Breast epithelium (tissue), 4 donors: ENCODE measurements at regions not wholly inside any gene's neighbourhood (a gene's known extent, or its start where the extent isn't known, plus 50 kb on each side); places are given as distances from the start of the nearest gene placed in this dataset.
"Not testable (repeated sequence)": the region's sequence is repeated elsewhere in the genome, so short reads cannot be mapped to it uniquely, and the experiment has no call there.

Experiments
- DNase-seq, 2 donors: peaks; one replicate each; pipeline ENCODE4 v3.0.0-alpha.2; 2019; ENCODE audit warnings: low spot score in 2 of 2
- H3K27ac ChIP-seq, 2 donors: fragments of 200-600 bp; sonication (generic) in 1 of 2; one replicate each; pipeline ENCODE4 v1.5.1; 2016 to 2019; ENCODE audit warnings: mild to moderate bottlenecking in 1 of 2
- H3K27me3 ChIP-seq, 2 donors: fragments of 200-600 bp; sonication (generic) in 1 of 2; one replicate each; pipeline versions ENCODE4 v1.5.1 to v1.6.0; 2017 to 2019; ENCODE audit warnings: control low read depth in 1 of 2, mild to moderate bottlenecking in 1 of 2
- H3K36me3 ChIP-seq: fragments of 200-600 bp; one replicate; pipeline ENCODE4 v1.5.1; 2019
- H3K4me1 ChIP-seq, 2 donors: fragments of 200-600 bp; sonication (generic); one replicate each; pipeline ENCODE4 v1.5.1; 2016 to 2019; ENCODE audit warnings: control low read depth in 1 of 2
- H3K4me3 ChIP-seq, 3 donors: fragments of 200-600 bp; sonication (generic); 1 replicate in 2 of 3; 2 replicates in 1 of 3; pipeline ENCODE4 v1.5.1; 2016 to 2019; ENCODE audit warnings: mild to moderate bottlenecking in 3 of 3, moderate library complexity in 2 of 3
- H3K9me3 ChIP-seq, 2 donors: fragments of 200-600 bp; sonication (generic) in 1 of 2; one replicate each; pipeline ENCODE4 v1.5.1; 2016 to 2019; ENCODE audit warnings: control low read depth in 1 of 2
- POLR2A ChIP-seq: fragments of 450-650 bp; IDR thresholded peaks from one replicate; pipeline ENCODE4 v1.6.1; 2016; ENCODE audit warnings: antibody characterized with exemption, mild to moderate bottlenecking, moderate library complexity
- POLR2AphosphoS5 ChIP-seq, 3 donors: sonication (generic); formaldehyde crosslinking; IDR thresholded peaks; one replicate each; pipeline ENCODE4 v1.6.1; 2017; ENCODE audit warnings: antibody characterized with exemption in 3 of 3
- intact Hi-C: fragments of 100-400 bp; cut with DNase I; formaldehyde crosslinking; loops from one replicate; pipeline ENCODE4 v1.15.1; 2023; ENCODE audit warnings: low total_unique reads
- TF ChIP-seq, protein P1 (sequence below), 3 donors: fragments of 450-650 bp; IDR thresholded peaks; one replicate each; pipeline ENCODE4 v1.5.1; 2016 to 2017; ENCODE audit warnings: antibody characterized with exemption in 3 of 3, mild to moderate bottlenecking in 3 of 3, moderate library complexity in 3 of 3

DNA sequence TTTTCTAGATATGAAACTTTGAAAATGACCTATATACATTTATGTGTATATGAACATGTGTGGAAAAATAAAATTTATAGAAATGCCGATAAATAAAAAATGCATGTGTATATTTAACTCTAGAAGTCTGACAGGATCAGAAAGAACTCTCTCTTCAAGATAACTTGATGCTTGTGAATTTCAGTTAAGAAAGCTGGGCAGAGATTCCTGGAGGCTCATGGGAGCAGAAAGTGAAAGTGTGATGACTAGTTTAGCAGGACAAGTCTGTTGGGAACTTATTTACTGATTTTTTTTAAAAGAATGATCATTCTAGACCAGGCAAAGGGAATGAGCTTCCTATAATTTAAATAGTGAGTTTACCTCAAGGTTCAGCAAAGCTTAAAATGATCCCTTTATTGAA is 81.5 kb upstream of the KCNAB1 start:
- no peak for DNase-seq
- Histone ChIP-seq H3K9me3 (no peaks in the 10 kb centered on the region), H3K4me3 (no peak overlapping the region), H3K27ac (no peak overlapping the region), H3K27me3 (no peaks in the 10 kb centered on the region), H3K4me1 (no peaks in the 10 kb centered on the region), H3K36me3 (no peaks in the 10 kb centered on the region)
- no peak for TF ChIP-seq POLR2AphosphoS5 (IDR thresholded peaks at IDR 0.05)
- TF ChIP-seq POLR2A, result no peak
- TF ChIP-seq, protein P1, sequence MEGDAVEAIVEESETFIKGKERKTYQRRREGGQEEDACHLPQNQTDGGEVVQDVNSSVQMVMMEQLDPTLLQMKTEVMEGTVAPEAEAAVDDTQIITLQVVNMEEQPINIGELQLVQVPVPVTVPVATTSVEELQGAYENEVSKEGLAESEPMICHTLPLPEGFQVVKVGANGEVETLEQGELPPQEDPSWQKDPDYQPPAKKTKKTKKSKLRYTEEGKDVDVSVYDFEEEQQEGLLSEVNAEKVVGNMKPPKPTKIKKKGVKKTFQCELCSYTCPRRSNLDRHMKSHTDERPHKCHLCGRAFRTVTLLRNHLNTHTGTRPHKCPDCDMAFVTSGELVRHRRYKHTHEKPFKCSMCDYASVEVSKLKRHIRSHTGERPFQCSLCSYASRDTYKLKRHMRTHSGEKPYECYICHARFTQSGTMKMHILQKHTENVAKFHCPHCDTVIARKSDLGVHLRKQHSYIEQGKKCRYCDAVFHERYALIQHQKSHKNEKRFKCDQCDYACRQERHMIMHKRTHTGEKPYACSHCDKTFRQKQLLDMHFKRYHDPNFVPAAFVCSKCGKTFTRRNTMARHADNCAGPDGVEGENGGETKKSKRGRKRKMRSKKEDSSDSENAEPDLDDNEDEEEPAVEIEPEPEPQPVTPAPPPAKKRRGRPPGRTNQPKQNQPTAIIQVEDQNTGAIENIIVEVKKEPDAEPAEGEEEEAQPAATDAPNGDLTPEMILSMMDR (IDR thresholded peaks at IDR 0.05), result no peak
- intact Hi-C loops, result no loop called here

DNA sequence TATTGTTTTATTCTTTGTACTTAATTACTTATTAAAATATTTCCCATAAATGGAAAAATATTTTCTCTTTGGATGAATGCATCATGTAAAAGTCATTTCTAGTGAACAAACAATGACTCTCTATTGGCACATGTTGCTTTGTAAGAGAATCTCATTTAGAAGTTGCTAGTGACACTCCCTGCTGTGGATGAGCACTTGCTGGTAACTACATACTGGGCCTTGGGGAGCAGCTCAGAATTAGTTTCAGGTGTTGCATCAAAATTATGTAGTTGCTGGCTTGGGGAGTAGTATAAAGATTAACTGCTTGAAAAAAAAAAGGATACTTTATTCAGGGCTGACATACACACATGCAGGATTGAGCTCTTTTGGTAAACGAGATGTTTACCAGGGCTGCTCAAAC is 80.3 kb upstream of the KCNAB1 start:
- TF ChIP-seq, protein P1 (IDR thresholded peaks at IDR 0.05), result no peak
- TF ChIP-seq POLR2AphosphoS5 (IDR thresholded peaks at IDR 0.05), result no peak
- TF ChIP-seq POLR2A, result no peak
- H3K4me3 ChIP-seq, result no peak overlapping the region
- H3K36me3 ChIP-seq, result no peaks in the 10 kb centered on the region
- no peaks in the 10 kb centered on the region for H3K4me1 ChIP-seq
- H3K9me3 ChIP-seq, result no peaks in the 10 kb centered on the region
- DNase-seq, result no peak
- intact Hi-C loops, result no loop called here
- H3K27me3 ChIP-seq, result no peaks in the 10 kb centered on the region
- H3K27ac ChIP-seq, result no peak overlapping the region

DNA sequence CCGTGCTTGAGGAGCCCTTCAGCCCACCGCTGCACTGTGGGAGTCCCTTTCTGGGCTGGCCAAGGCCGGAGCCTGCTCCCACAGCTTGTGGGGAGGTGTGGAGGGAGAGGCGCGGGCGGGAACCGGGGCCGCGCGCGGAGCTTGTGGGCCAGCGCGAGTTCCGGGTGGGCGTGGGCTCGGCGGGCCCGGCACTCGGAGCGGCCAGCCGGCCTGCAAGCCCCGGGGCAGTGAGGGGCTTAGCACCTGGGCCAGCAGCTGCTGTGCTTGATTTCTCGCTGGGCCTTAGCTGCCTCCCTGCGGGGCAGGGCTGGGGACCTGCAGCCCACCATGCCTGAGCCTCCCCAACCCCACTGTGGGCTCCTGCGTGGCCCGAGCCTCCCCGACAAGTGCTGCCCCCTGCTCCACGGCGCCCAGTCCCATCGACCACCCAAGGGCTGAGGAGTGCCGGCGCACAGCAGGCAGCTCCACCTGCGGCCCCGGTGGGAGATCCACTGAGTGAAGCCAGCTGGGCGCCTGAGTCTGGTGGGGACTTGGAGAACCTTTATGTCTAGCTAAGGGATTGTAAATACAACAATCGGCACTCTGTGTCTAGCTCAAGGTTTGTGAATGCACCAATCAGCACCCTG is 79.0 kb upstream of the KCNAB1 start:
- intact Hi-C loops, H3K27me3 ChIP-seq, H3K36me3 ChIP-seq: not testable (repeated sequence)

DNA sequence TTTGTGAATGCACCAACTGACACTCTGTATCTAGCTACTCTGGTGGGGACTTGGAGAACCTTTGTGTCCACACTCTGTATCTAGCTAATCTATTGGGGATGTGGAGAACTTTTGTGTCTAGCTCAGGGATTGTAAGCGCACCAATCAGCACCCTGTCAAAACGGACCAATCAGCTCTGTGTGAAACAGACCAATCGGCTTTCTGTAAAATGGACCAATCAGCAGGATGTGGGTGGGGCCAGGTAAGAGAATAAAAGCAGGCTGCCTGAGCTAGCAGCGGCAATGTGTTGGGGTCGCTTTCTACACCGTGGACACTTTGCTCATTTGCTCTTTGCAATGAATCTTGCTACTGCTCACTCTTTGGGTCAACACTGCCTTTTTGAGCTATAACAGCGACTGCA is 78.5 kb upstream of the KCNAB1 start:
- H3K9me3 ChIP-seq, H3K27ac ChIP-seq: not testable (repeated sequence)

More for the DNA sequence above, 79.0 kb upstream of the KCNAB1 start:
- not testable (repeated sequence) for H3K4me3 ChIP-seq, H3K9me3 ChIP-seq, H3K4me1 ChIP-seq, H3K27ac ChIP-seq, DNase-seq

DNA sequence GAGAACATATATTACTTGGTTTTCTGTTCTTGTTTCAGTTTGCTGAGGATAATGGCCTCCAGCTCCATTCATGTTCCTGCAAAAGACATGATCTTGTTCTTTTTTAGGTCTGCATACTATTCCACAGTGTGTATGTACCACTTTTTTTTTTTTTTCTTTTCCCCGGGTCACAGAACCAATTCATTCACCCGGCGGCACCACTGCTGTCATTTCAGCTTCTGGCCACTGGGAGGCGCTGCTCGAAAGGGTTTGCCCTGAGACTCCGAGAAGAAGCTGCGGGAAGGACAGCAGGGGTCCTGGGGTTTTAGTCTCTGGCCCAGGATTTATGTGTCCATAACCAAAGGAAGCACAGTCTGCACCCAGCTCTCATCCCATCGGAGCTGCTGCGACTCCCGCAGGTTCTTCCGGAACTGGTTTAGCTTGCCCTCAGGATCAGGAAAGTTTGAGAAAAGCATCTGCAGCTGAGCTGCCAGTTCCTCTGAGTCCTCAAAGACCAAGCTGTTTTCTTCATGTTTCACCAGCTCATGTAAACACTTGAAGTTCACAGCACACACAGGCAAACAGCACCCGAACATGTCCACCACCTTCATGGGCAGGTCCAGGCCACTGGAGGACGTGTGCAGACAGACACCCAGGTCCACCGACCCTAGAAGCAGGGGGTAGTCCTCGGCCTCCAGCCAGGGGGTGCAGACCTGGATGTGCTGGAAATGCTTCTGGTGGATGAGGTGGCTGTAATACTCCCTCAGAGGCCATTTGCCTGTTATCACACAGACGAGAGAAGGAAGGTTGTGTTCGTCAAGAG is 76.3 kb upstream of the KCNAB1 start:
- H3K4me1 ChIP-seq, H3K4me3 ChIP-seq, H3K36me3 ChIP-seq, DNase-seq, H3K9me3 ChIP-seq, H3K27me3 ChIP-seq, H3K27ac ChIP-seq, intact Hi-C loops: not testable (repeated sequence)
- TF ChIP-seq, protein P1 (IDR thresholded peaks at IDR 0.05), result peak in 2 of 3 donors; percentile 45 to 62

More for the DNA sequence above, 78.5 kb upstream of the KCNAB1 start:
- H3K4me3 ChIP-seq, DNase-seq, H3K4me1 ChIP-seq, H3K27me3 ChIP-seq, H3K36me3 ChIP-seq, intact Hi-C loops: not testable (repeated sequence)

DNA sequence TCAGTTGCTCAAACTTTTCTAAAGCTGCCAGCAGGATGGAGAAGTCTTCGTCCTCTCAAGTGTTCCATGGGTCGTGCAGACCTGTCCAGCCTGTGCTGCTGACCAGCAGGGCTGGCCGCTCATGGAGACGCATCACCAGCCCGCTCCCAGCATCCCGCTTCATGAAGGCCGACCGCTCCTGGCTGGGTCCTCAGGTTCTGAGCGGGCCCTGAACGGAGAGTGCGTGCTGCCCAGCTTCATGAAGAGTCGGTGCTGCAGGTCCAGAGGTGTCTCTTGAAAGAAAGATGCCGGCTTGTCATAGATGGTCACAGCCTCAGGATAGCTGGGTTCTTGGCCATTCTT is 75.8 kb upstream of the KCNAB1 start:
- no peak for TF ChIP-seq POLR2AphosphoS5 (IDR thresholded peaks at IDR 0.05)
- TF ChIP-seq, protein P1 (IDR thresholded peaks at IDR 0.05), result no peak
- no peak for TF ChIP-seq POLR2A
- Histone ChIP-seq H3K4me3 (no peak overlapping the region), H3K27me3 (no peaks in the 10 kb centered on the region), H3K36me3 (no peaks in the 10 kb centered on the region), H3K9me3 (no peaks in the 10 kb centered on the region), H3K4me1 (no peaks in the 10 kb centered on the region), H3K27ac (no peak overlapping the region)
- no peak for DNase-seq
- intact Hi-C loops, result no loop called here

DNA sequence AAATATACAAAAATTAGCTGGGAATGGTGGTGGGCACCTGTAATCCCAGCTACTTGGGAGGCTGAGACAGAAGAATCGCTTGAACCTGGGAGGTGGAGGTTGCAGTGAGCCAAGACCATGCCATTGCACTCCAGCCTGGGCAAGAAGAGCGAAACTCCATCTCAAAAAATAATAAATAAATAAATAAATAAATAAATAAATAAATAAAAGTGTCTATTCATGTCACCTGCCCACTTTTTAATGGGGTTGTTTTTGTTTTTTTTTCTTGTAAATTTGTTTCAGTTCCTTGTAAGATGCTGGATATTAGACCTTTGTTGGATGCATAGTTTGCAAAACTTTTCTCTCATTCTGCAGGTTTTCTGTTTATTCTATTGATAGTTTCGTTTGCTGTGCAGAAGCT is 71.9 kb upstream of the KCNAB1 start:
- intact Hi-C loops, result not testable (repeated sequence)

More for the DNA sequence above, 71.9 kb upstream of the KCNAB1 start:
- H3K27ac ChIP-seq, H3K9me3 ChIP-seq, H3K4me1 ChIP-seq, H3K27me3 ChIP-seq, H3K4me3 ChIP-seq, DNase-seq, H3K36me3 ChIP-seq: not testable (repeated sequence)
